DOHH2 (cell line): ENCODE measurements at regions not wholly inside any gene's neighbourhood (a gene's known extent, or its start where the extent isn't known, plus 50 kb on each side); places are given as distances from the start of the nearest gene placed in this dataset.

ENCODE experiments used
- CTCF ChIP-seq: fragments of 200-600 bp; sonication (generic); IDR thresholded peaks from one replicate; pipeline ENCODE4 v1.5.1; 2014; ENCODE audit warnings: antibody characterized with exemption, mild to moderate bottlenecking, low read depth, low read length; ENCODE audit not compliant: poor library complexity, severe bottlenecking
- EZH2phosphoT487 ChIP-seq: fragments of 200-600 bp; sonication (generic); IDR thresholded peaks from 2 replicates; pipeline ENCODE4 v1.6.1; 2017; ENCODE audit warnings: borderline replicate concordance, mild to moderate bottlenecking, antibody characterized with exemption, low read length, moderate library complexity, mixed read lengths

GRCh38 chr6:49097116-49097515 lies 365.9 kb downstream of the MMUT start:
- TF ChIP-seq CTCF (no peak), EZH2phosphoT487 (no peak)
